T-helper 1 cell treated with Interleukin-12 subunit alpha and Interleukin-12 subunit beta and Interleukin-4 antibody, amounts not matched to agents 30 μg/mL and 1 μg/mL, for 36 hours (primary cell): ENCODE measurements at regions not wholly inside any gene's neighbourhood (a gene's known extent, or its start where the extent isn't known, plus 50 kb on each side); places are given as distances from the start of the nearest gene placed in this dataset.

Experiments
- H3K27ac Mint-ChIP-seq: one replicate; pipeline ENCODE4 v1.8.0; 2021; ENCODE audit warnings: mild to moderate bottlenecking, mixed read lengths
- H3K27me3 Mint-ChIP-seq: one replicate; pipeline ENCODE4 v1.8.0; 2021; ENCODE audit warnings: low read depth, mixed read lengths
- H3K36me3 Mint-ChIP-seq: one replicate; pipeline ENCODE4 v1.8.0; 2021; ENCODE audit warnings: low read depth, mixed read lengths
- H3K4me1 Mint-ChIP-seq: one replicate; pipeline ENCODE4 v1.8.0; 2021; ENCODE audit warnings: low read depth, mixed read lengths
- H3K4me3 Mint-ChIP-seq: one replicate; pipeline ENCODE4 v1.8.0; 2021; ENCODE audit warnings: mild to moderate bottlenecking, moderate library complexity, mixed read lengths
- H3K9me3 Mint-ChIP-seq: one replicate; pipeline ENCODE4 v1.8.0; 2021; ENCODE audit warnings: mixed read lengths

GRCh38 chr10:128695931-128696330 lies 569.7 kb upstream of the MKI67 start:
- Mint-ChIP-seq H3K36me3 (no peaks in the 10 kb centered on the region), H3K4me3 (no peak overlapping the region), H3K4me1 (no peaks in the 10 kb centered on the region), H3K9me3 (no peaks in the 10 kb centered on the region), H3K27me3 (no peaks in the 10 kb centered on the region), H3K27ac (no peak overlapping the region)

- H3K4me3 Mint-ChIP-seq, result no peak overlapping the region
- H3K4me1 Mint-ChIP-seq, result no peaks in the 10 kb centered on the region
- no peaks in the 10 kb centered on the region for H3K36me3 Mint-ChIP-seq
- H3K27me3 Mint-ChIP-seq, result no peaks in the 10 kb centered on the region
- no peaks in the 10 kb centered on the region for H3K9me3 Mint-ChIP-seq
- no peak overlapping the region for H3K27ac Mint-ChIP-seq
Measured at GRCh38 chr10:128697437-128697836, 571.2 kb upstream of the MKI67 start.

GRCh38 chr10:128701381-128701780 lies 575.2 kb upstream of the MKI67 start:
- H3K27ac Mint-ChIP-seq, result no peak overlapping the region

GRCh38 chr10:128701837-128702236 lies 575.6 kb upstream of the MKI67 start:
- no peak overlapping the region for H3K4me3 Mint-ChIP-seq
- no peaks in the 10 kb centered on the region for H3K27me3 Mint-ChIP-seq
- H3K4me1 Mint-ChIP-seq, result no peaks in the 10 kb centered on the region
- H3K9me3 Mint-ChIP-seq, result no peaks in the 10 kb centered on the region
- no peaks in the 10 kb centered on the region for H3K36me3 Mint-ChIP-seq
- no peak overlapping the region for H3K27ac Mint-ChIP-seq

More at GRCh38 chr10:128701381-128701780, 575.2 kb upstream of the MKI67 start:
- H3K36me3 Mint-ChIP-seq, result no peaks in the 10 kb centered on the region
- no peak overlapping the region for H3K4me3 Mint-ChIP-seq
- no peaks in the 10 kb centered on the region for H3K4me1 Mint-ChIP-seq
- no peaks in the 10 kb centered on the region for H3K27me3 Mint-ChIP-seq
- no peaks in the 10 kb centered on the region for H3K9me3 Mint-ChIP-seq

GRCh38 chr10:128704716-128705115 lies 578.5 kb upstream of the MKI67 start:
- Mint-ChIP-seq H3K4me1 (no peaks in the 10 kb centered on the region), H3K4me3 (no peak overlapping the region), H3K36me3 (no peaks in the 10 kb centered on the region), H3K27me3 (peaks cover 9% of the 10 kb centered on the region), H3K27ac (no peak overlapping the region), H3K9me3 (no peaks in the 10 kb centered on the region)

- no peak overlapping the region for H3K4me3 Mint-ChIP-seq
- no peaks in the 10 kb centered on the region for H3K9me3 Mint-ChIP-seq
- H3K4me1 Mint-ChIP-seq, result no peaks in the 10 kb centered on the region
- H3K36me3 Mint-ChIP-seq, result no peaks in the 10 kb centered on the region
- no peak overlapping the region for H3K27ac Mint-ChIP-seq
- peaks cover 11% of the 10 kb centered on the region for H3K27me3 Mint-ChIP-seq
Measured at GRCh38 chr10:128708182-128708581, 582.0 kb upstream of the MKI67 start.

GRCh38 chr10:128709686-128710085 lies 583.5 kb upstream of the MKI67 start:
- no peaks in the 10 kb centered on the region for H3K4me1 Mint-ChIP-seq
- peaks cover 11% of the 10 kb centered on the region for H3K27me3 Mint-ChIP-seq
- H3K27ac Mint-ChIP-seq, result no peak overlapping the region
- H3K9me3 Mint-ChIP-seq, result no peaks in the 10 kb centered on the region
- no peak overlapping the region for H3K4me3 Mint-ChIP-seq
- H3K36me3 Mint-ChIP-seq, result no peaks in the 10 kb centered on the region

- H3K4me3 Mint-ChIP-seq, result no peak overlapping the region
- H3K27me3 Mint-ChIP-seq, result peaks cover 11% of the 10 kb centered on the region
- H3K9me3 Mint-ChIP-seq, result no peaks in the 10 kb centered on the region
- no peak overlapping the region for H3K27ac Mint-ChIP-seq
- H3K4me1 Mint-ChIP-seq, result no peaks in the 10 kb centered on the region
- H3K36me3 Mint-ChIP-seq, result no peaks in the 10 kb centered on the region
Measured at GRCh38 chr10:128710098-128710797, 584.0 kb upstream of the MKI67 start.

- no peak overlapping the region for H3K27ac Mint-ChIP-seq
- no peaks in the 10 kb centered on the region for H3K36me3 Mint-ChIP-seq
- peaks cover 11% of the 10 kb centered on the region for H3K27me3 Mint-ChIP-seq
- H3K4me1 Mint-ChIP-seq, result no peaks in the 10 kb centered on the region
- no peaks in the 10 kb centered on the region for H3K9me3 Mint-ChIP-seq
- no peak overlapping the region for H3K4me3 Mint-ChIP-seq
Measured at GRCh38 chr10:128710798-128711183, 584.6 kb upstream of the MKI67 start.

GRCh38 chr10:128711806-128712205 lies 585.6 kb upstream of the MKI67 start:
- no peak overlapping the region for H3K4me3 Mint-ChIP-seq
- H3K27me3 Mint-ChIP-seq, result peaks cover 11% of the 10 kb centered on the region
- H3K4me1 Mint-ChIP-seq, result no peaks in the 10 kb centered on the region
- H3K27ac Mint-ChIP-seq, result no peak overlapping the region
- H3K36me3 Mint-ChIP-seq, result no peaks in the 10 kb centered on the region
- H3K9me3 Mint-ChIP-seq, result no peaks in the 10 kb centered on the region

GRCh38 chr10:128712661-128713400 lies 586.6 kb upstream of the MKI67 start:
- H3K9me3 Mint-ChIP-seq, result no peaks in the 10 kb centered on the region
- no peaks in the 10 kb centered on the region for H3K36me3 Mint-ChIP-seq
- H3K4me1 Mint-ChIP-seq, result no peaks in the 10 kb centered on the region
- no peak overlapping the region for H3K27ac Mint-ChIP-seq
- H3K27me3 Mint-ChIP-seq, result peaks cover 11% of the 10 kb centered on the region
- no peak overlapping the region for H3K4me3 Mint-ChIP-seq

- H3K27ac Mint-ChIP-seq, result no peak overlapping the region
- peaks cover 9% of the 10 kb centered on the region for H3K27me3 Mint-ChIP-seq
- H3K36me3 Mint-ChIP-seq, result no peaks in the 10 kb centered on the region
- no peaks in the 10 kb centered on the region for H3K9me3 Mint-ChIP-seq
- no peak overlapping the region for H3K4me3 Mint-ChIP-seq
- H3K4me1 Mint-ChIP-seq, result no peaks in the 10 kb centered on the region
Measured at GRCh38 chr10:128713471-128713870, 587.2 kb upstream of the MKI67 start.

GRCh38 chr10:128713874-128714570 lies 587.8 kb upstream of the MKI67 start:
- Mint-ChIP-seq H3K27me3 (peaks cover 8% of the 10 kb centered on the region), H3K27ac (no peak overlapping the region), H3K4me1 (no peaks in the 10 kb centered on the region)

GRCh38 chr10:128714644-128715415 lies 588.6 kb upstream of the MKI67 start:
- Mint-ChIP-seq H3K36me3 (no peaks in the 10 kb centered on the region), H3K4me1 (no peaks in the 10 kb centered on the region), H3K9me3 (no peaks in the 10 kb centered on the region), H3K27ac (no peak overlapping the region), H3K27me3 (peaks cover under 1% of the 10 kb centered on the region), H3K4me3 (no peak overlapping the region)

More at GRCh38 chr10:128713874-128714570, 587.8 kb upstream of the MKI67 start:
- H3K4me3 Mint-ChIP-seq, result no peak overlapping the region
- H3K9me3 Mint-ChIP-seq, result no peaks in the 10 kb centered on the region
- no peaks in the 10 kb centered on the region for H3K36me3 Mint-ChIP-seq
